Lower leg skin (tissue), 3 donors: ENCODE measurements at regions not wholly inside any gene's neighbourhood (a gene's known extent, or its start where the extent isn't known, plus 50 kb on each side); places are given as distances from the start of the nearest gene placed in this dataset.

Experiments
- CTCF ChIP-seq, 3 donors: fragments of 450-650 bp; IDR thresholded peaks; one replicate each; pipeline ENCODE4 v1.5.1; 2016; ENCODE audit warnings: antibody characterized with exemption in 3 of 3, mild to moderate bottlenecking in 3 of 3, moderate library complexity in 2 of 3
- POLR2A ChIP-seq, 2 donors: fragments of 450-650 bp; IDR thresholded peaks; one replicate each; pipeline ENCODE4 v1.6.1; 2016 to 2017; ENCODE audit warnings: antibody characterized with exemption in 2 of 2, mild to moderate bottlenecking in 1 of 2, moderate library complexity in 1 of 2

GRCh38 chr5:87886164-87886563 is 382.5 kb downstream of the TMEM161B start:
- no peak for TF ChIP-seq CTCF (IDR thresholded peaks at IDR 0.05)
- TF ChIP-seq POLR2A (IDR thresholded peaks at IDR 0.05) = no peak
